Naive thymus-derived CD8-positive, alpha-beta T cell (primary cell): ENCODE measurements at regions not wholly inside any gene's neighbourhood (a gene's known extent, or its start where the extent isn't known, plus 50 kb on each side); places are given as distances from the start of the nearest gene placed in this dataset.

Experiments
- ATAC-seq, 2 donors: fragments of 150-1000 bp; cut with Tn5 transposase in 1 of 2; sonication (Bioruptor Pico), chemical (Tn5 transposase) in 1 of 2; 1 replicate in 1 of 2; 2 replicates in 1 of 2; pipeline ENCODE4 v1.10.0; 2021; ENCODE audit warnings: mild to moderate bottlenecking in 2 of 2, moderate library complexity in 2 of 2
- POLR2A ChIA-PET: fragments of 350-600 bp; sonication (Branson Sonifier 250); formaldehyde crosslinking; loops from one replicate; lab custom pipeline; 2021; ENCODE audit warnings: antibody characterized with exemption; lab: Charles Lee
- DNase-seq, 10 donors: peaks; one replicate each; pipeline versions ENCODE4 v3.0.0 to v3.0.0-alpha.2; 2020 to 2022
- H3K27ac Mint-ChIP-seq, 10 donors: one replicate each; pipeline ENCODE4 v1.8.0; 2020 to 2022; ENCODE audit warnings: mild to moderate bottlenecking in 10 of 10, mixed read lengths in 10 of 10, moderate library complexity in 4 of 10, inconsistent platforms in 1 of 10
- H3K27me3 Mint-ChIP-seq, 5 donors: one replicate each; pipeline ENCODE4 v1.8.0; 2021 to 2022; ENCODE audit warnings: mixed read lengths in 5 of 5
- H3K36me3 Mint-ChIP-seq, 3 donors: one replicate each; pipeline ENCODE4 v1.8.0; 2020 to 2022; ENCODE audit warnings: mixed read lengths in 3 of 3, mild to moderate bottlenecking in 2 of 3, inconsistent platforms in 1 of 3
- H3K4me1 Mint-ChIP-seq, 4 donors: one replicate each; pipeline ENCODE4 v1.8.0; 2021 to 2022; ENCODE audit warnings: mixed read lengths in 4 of 4
- H3K4me3 Mint-ChIP-seq, 10 donors: one replicate each; pipeline ENCODE4 v1.8.0; 2020 to 2022; ENCODE audit warnings: mild to moderate bottlenecking in 10 of 10, mixed read lengths in 10 of 10, moderate library complexity in 6 of 10, inconsistent platforms in 1 of 10
- H3K9me3 Mint-ChIP-seq, 9 donors: one replicate each; pipeline ENCODE4 v1.8.0; 2020 to 2022; ENCODE audit warnings: mixed read lengths in 9 of 9, mild to moderate bottlenecking in 3 of 9, inconsistent platforms in 1 of 9, moderate library complexity in 1 of 9

GRCh38 chr7:131921016-131921415 is 364.6 kb upstream of the PODXL start:
- H3K36me3 Mint-ChIP-seq, result no peaks in the 10 kb centered on the region
- ATAC-seq, result no peak
- peaks cover 0 to 4% (median 0%) of the 10 kb centered on the region in 5 donors for H3K27me3 Mint-ChIP-seq
- POLR2A ChIA-PET, result no interaction called here
- no peak overlapping the region for H3K27ac Mint-ChIP-seq
- peaks cover 0 to 8% (median 0%) of the 10 kb centered on the region in 9 donors for H3K9me3 Mint-ChIP-seq
- no peak for DNase-seq
- H3K4me3 Mint-ChIP-seq, result no peak overlapping the region
- no peaks in the 10 kb centered on the region for H3K4me1 Mint-ChIP-seq

GRCh38 chr7:131919920-131920709 is 363.7 kb upstream of the PODXL start:
- H3K27ac Mint-ChIP-seq, result no peak overlapping the region
- H3K4me1 Mint-ChIP-seq, result no peaks in the 10 kb centered on the region
- DNase-seq, result no peak
- no peak for ATAC-seq
- peaks cover 0 to 4% (median 0%) of the 10 kb centered on the region in 5 donors for H3K27me3 Mint-ChIP-seq
- H3K36me3 Mint-ChIP-seq, result no peaks in the 10 kb centered on the region
- H3K4me3 Mint-ChIP-seq, result no peak overlapping the region
- POLR2A ChIA-PET, result no interaction called here
- peaks cover 0 to 9% (median 0%) of the 10 kb centered on the region in 9 donors for H3K9me3 Mint-ChIP-seq

DNA sequence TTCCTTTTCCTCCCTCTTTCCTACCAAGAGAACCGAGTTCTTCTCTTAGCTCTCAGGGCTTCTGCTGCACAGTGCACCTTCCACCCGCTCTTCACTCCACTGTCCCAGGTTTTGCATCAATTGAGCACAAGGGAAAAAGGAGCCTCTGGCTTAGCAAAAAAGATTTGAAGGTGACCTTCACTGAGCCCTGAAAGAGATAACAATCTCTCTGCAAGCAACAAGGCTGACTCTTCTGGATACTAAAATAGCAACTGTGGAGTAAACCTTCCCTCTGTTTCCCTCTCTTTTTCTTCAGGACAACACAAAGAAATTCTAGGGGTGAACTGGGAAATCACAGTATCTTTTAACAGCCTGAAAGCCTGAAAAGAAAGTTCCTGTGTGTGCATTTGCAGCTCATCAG is 354.7 kb upstream of the PODXL start:
- ATAC-seq, result no peak
- H3K27ac Mint-ChIP-seq, result no peak overlapping the region
- peaks cover 1 to 30% (median 13%) of the 10 kb centered on the region in 9 donors for H3K9me3 Mint-ChIP-seq
- H3K4me1 Mint-ChIP-seq, result no peaks in the 10 kb centered on the region
- peaks cover 2 to 9% (median 5%) of the 10 kb centered on the region in 3 donors for H3K36me3 Mint-ChIP-seq
- DNase-seq, result no peak
- H3K4me3 Mint-ChIP-seq, result no peak overlapping the region
- POLR2A ChIA-PET, result no interaction called here
- H3K27me3 Mint-ChIP-seq, result peaks cover 38 to 72% (median 50%) of the 10 kb centered on the region in 5 donors

DNA sequence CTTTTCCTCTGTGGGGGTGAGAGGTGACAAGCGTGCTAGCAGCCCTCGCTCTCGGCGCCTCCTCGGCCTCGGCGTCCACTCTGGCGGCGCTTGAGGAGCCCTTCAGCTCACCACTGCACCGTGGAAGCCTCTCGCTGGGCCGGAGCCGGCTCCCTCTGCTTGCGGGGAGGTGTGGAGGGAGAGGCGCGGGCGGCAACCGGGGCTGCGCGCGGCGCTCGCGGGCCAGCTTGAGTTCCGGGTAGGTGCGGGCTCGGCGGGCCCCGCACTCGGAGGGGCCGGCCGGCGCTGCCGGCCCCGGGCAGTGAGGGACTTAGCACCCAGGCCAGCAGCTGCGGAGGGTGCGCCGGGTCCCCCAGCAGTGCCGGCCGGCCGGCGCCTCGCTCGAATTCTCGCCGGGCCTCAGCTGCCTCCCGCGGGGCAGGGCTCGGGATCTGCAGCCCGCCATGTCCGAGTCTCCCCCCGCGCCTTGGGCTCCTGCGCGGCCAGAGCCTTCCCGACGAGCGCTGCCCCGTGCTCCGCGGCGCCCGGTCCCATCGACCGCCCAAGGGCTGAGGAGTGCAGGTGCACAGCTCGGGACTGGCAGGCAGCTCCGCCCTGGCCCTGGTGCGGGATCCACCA is 352.8 kb upstream of the PODXL start:
- Mint-ChIP-seq H3K4me1 (no peaks in the 10 kb centered on the region), H3K36me3 (peaks cover 2 to 9% (median 5%) of the 10 kb centered on the region in 3 donors), H3K27ac (no peak overlapping the region), H3K27me3 (peaks cover 38 to 85% (median 52%) of the 10 kb centered on the region in 5 donors), H3K4me3 (peak overlapping the region in 1 of 10 donors; percentile 15), H3K9me3 (peaks cover 0 to 27% (median 14%) of the 10 kb centered on the region in 9 donors)
- ATAC-seq (no peak), DNase-seq (no peak)
- POLR2A ChIA-PET, result no interaction called here

- Mint-ChIP-seq H3K4me1 (no peaks in the 10 kb centered on the region), H3K27ac (no peak overlapping the region), H3K4me3 (peak overlapping the region in 2 of 10 donors; percentile 15), H3K27me3 (peaks cover 37 to 83% (median 53%) of the 10 kb centered on the region in 5 donors), H3K36me3 (peaks cover 2 to 9% (median 5%) of the 10 kb centered on the region in 3 donors), H3K9me3 (peaks cover 0 to 27% (median 17%) of the 10 kb centered on the region in 9 donors)
- ATAC-seq (no peak), DNase-seq (no peak)
- POLR2A ChIA-PET, result no interaction called here
Measured at GRCh38 chr7:131908714-131909113, 352.3 kb upstream of the PODXL start.

GRCh38 chr7:131905471-131905973 is 349.1 kb upstream of the PODXL start:
- peaks cover 0 to 13% (median 5%) of the 10 kb centered on the region in 3 donors for H3K36me3 Mint-ChIP-seq
- peaks cover 21 to 51% (median 36%) of the 10 kb centered on the region in 5 donors for H3K27me3 Mint-ChIP-seq
- DNase-seq (no peak), ATAC-seq (no peak)
- no peak overlapping the region for H3K4me3 Mint-ChIP-seq
- POLR2A ChIA-PET, result no interaction called here
- peaks cover 0 to 30% (median 11%) of the 10 kb centered on the region in 9 donors for H3K9me3 Mint-ChIP-seq
- no peaks in the 10 kb centered on the region for H3K4me1 Mint-ChIP-seq
- no peak overlapping the region for H3K27ac Mint-ChIP-seq

GRCh38 chr7:131904760-131905327 is 348.4 kb upstream of the PODXL start:
- ATAC-seq (no peak), DNase-seq (no peak)
- peaks cover 0 to 25% (median 8%) of the 10 kb centered on the region in 9 donors for H3K9me3 Mint-ChIP-seq
- H3K27me3 Mint-ChIP-seq, result peaks cover 14 to 46% (median 29%) of the 10 kb centered on the region in 5 donors
- POLR2A ChIA-PET, result no interaction called here
- H3K36me3 Mint-ChIP-seq, result peaks cover 0 to 9% (median 5%) of the 10 kb centered on the region in 3 donors
- no peaks in the 10 kb centered on the region for H3K4me1 Mint-ChIP-seq
- H3K4me3 Mint-ChIP-seq, result no peak overlapping the region
- no peak overlapping the region for H3K27ac Mint-ChIP-seq

DNA sequence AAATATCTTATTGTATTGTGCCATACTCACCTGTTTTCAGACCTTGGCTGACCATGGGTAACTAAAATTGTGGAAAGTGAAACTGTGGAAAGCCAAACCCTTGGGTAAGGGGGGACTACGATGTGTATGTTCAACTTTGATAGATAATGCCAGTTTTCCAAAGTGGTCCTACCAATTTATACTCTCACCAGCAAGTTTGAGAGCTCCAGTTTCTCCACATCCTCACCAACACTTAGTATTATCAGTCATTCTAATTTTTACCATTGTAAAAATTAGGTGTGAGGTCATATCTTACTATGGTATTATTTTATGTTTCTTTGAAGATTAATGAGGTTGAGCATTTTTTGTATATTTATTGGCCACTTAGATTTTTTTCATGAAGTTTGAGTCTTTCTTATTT is 346.9 kb upstream of the PODXL start:
- ATAC-seq (no peak), DNase-seq (no peak)
- no peak overlapping the region for H3K27ac Mint-ChIP-seq
- no peaks in the 10 kb centered on the region for H3K4me1 Mint-ChIP-seq
- H3K4me3 Mint-ChIP-seq, result no peak overlapping the region
- peaks cover 6 to 43% (median 19%) of the 10 kb centered on the region in 5 donors for H3K27me3 Mint-ChIP-seq
- POLR2A ChIA-PET, result no interaction called here
- H3K36me3 Mint-ChIP-seq, result peaks cover 0 to 9% (median 2%) of the 10 kb centered on the region in 3 donors
- H3K9me3 Mint-ChIP-seq, result peaks cover 0 to 21% (median 10%) of the 10 kb centered on the region in 9 donors

GRCh38 chr7:131900785-131901287 is 344.4 kb upstream of the PODXL start:
- POLR2A ChIA-PET, result no interaction called here

GRCh38 chr7:131899271-131900030 is 343.0 kb upstream of the PODXL start:
- no peak for ATAC-seq
- H3K9me3 Mint-ChIP-seq, result peaks cover 0 to 21% (median 6%) of the 10 kb centered on the region in 9 donors
- H3K27me3 Mint-ChIP-seq, result peaks cover 5 to 38% (median 7%) of the 10 kb centered on the region in 5 donors
- H3K27ac Mint-ChIP-seq, result no peak overlapping the region
- DNase-seq, result no peak
- no peak overlapping the region for H3K4me3 Mint-ChIP-seq
- H3K4me1 Mint-ChIP-seq, result no peaks in the 10 kb centered on the region
- peaks cover 0 to 4% (median 0%) of the 10 kb centered on the region in 3 donors for H3K36me3 Mint-ChIP-seq
- POLR2A ChIA-PET, result no interaction called here

More at GRCh38 chr7:131900785-131901287, 344.4 kb upstream of the PODXL start:
- H3K4me1 Mint-ChIP-seq, result no peaks in the 10 kb centered on the region
- ATAC-seq, result no peak
- H3K36me3 Mint-ChIP-seq, result peaks cover 0 to 4% (median 0%) of the 10 kb centered on the region in 3 donors
- DNase-seq, result no peak
- peaks cover 2 to 35% (median 8%) of the 10 kb centered on the region in 5 donors for H3K27me3 Mint-ChIP-seq
- H3K27ac Mint-ChIP-seq, result no peak overlapping the region
- H3K9me3 Mint-ChIP-seq, result peaks cover 0 to 21% (median 10%) of the 10 kb centered on the region in 9 donors
- H3K4me3 Mint-ChIP-seq, result no peak overlapping the region

- DNase-seq, result no peak
- peaks cover 4 to 37% (median 7%) of the 10 kb centered on the region in 5 donors for H3K27me3 Mint-ChIP-seq
- no peak overlapping the region for H3K27ac Mint-ChIP-seq
- peaks cover 0 to 4% (median 0%) of the 10 kb centered on the region in 3 donors for H3K36me3 Mint-ChIP-seq
- no peak for ATAC-seq
- no peaks in the 10 kb centered on the region for H3K4me1 Mint-ChIP-seq
- no peak overlapping the region for H3K4me3 Mint-ChIP-seq
- H3K9me3 Mint-ChIP-seq, result peaks cover 0 to 16% (median 6%) of the 10 kb centered on the region in 9 donors
- POLR2A ChIA-PET, result no interaction called here
Measured at GRCh38 chr7:131898418-131898817, 342.0 kb upstream of the PODXL start.

DNA sequence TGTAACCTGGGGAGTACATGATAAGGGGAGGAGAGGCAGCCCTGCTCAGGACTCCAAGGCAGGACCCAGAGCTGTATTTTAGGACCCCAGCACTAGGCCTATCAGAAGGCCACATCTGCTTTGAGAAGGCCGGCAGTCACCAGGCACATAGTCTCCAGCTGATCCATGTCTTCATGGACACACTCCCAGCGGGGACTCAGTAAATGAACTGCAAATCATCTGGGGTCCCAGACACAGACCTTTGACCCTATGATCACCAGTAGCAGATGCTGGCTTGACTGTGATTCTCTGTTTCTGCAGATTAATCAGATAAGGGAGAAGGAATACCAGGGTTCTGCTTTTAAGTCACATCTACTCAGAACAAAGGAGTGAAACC is 341.4 kb upstream of the PODXL start:
- H3K27me3 Mint-ChIP-seq, result peaks cover 4 to 42% (median 7%) of the 10 kb centered on the region in 5 donors
- POLR2A ChIA-PET, result no interaction called here
- H3K9me3 Mint-ChIP-seq, result peaks cover 0 to 16% (median 4%) of the 10 kb centered on the region in 9 donors
- no peak overlapping the region for H3K4me3 Mint-ChIP-seq
- ATAC-seq, result no peak
- no peak overlapping the region for H3K27ac Mint-ChIP-seq
- H3K4me1 Mint-ChIP-seq, result no peaks in the 10 kb centered on the region
- H3K36me3 Mint-ChIP-seq, result peaks cover 0 to 4% (median 0%) of the 10 kb centered on the region in 3 donors
- no peak for DNase-seq
